K562 (cell line): ENCODE measurements at regions not wholly inside any gene's neighbourhood (a gene's known extent, or its start where the extent isn't known, plus 50 kb on each side); places are given as distances from the start of the nearest gene placed in this dataset.

Experiments used
- DDX20 ChIP-seq: fragments of 450-650 bp; IDR thresholded peaks from 2 replicates; pipeline ENCODE4 v1.6.1; 2016; ENCODE audit warnings: missing genetic modification characterization, low read depth, mild to moderate bottlenecking, missing compliant biosample characterization, moderate library complexity
- HOXB6 ChIP-seq: fragments of 250-450 bp; sonication (Bioruptor Pico); IDR thresholded peaks from 2 replicates; pipeline ENCODE4 v1.5.1; 2022; ENCODE audit warnings: mild to moderate bottlenecking, borderline replicate concordance
- OTX1 ChIP-seq: fragments of 450-650 bp; formaldehyde crosslinking; IDR thresholded peaks from 2 replicates; pipeline ENCODE4 v1.4.0; 2022; ENCODE audit warnings: mild to moderate bottlenecking
- SRSF1 ChIP-seq: fragments of 200-400 bp; formaldehyde crosslinking; IDR thresholded peaks from 2 replicates; pipeline ENCODE4 v1.6.1; 2017; ENCODE audit warnings: mild to moderate bottlenecking, low read depth, low read length, moderate library complexity
- ZEB2 ChIP-seq: fragments of 450-650 bp; IDR thresholded peaks from 2 replicates; pipeline ENCODE4 v1.6.1; 2016
- ZNF174 ChIP-seq: fragments of 250-450 bp; sonication (Bioruptor Pico); IDR thresholded peaks from 2 replicates; pipeline ENCODE4 v1.4.0; 2020; ENCODE audit warnings: mild to moderate bottlenecking
- ZNF75A ChIP-seq: fragments of 450-650 bp; formaldehyde crosslinking; IDR thresholded peaks from 2 replicates; pipeline ENCODE4 v1.4.0; 2020; ENCODE audit warnings: mild to moderate bottlenecking
- TF ChIP-seq, protein P1 (sequence below): sonication (generic); formaldehyde crosslinking; IDR thresholded peaks from 2 replicates; pipeline ENCODE4 v1.8.0; 2023; ENCODE audit warnings: missing genetic modification reagents, mild to moderate bottlenecking, borderline replicate concordance
- TF ChIP-seq, protein P2 (sequence below): IDR thresholded peaks from 2 replicates; pipeline ENCODE4 v1.6.1; 2016; ENCODE audit warnings: missing genetic modification characterization, missing compliant biosample characterization

DNA sequence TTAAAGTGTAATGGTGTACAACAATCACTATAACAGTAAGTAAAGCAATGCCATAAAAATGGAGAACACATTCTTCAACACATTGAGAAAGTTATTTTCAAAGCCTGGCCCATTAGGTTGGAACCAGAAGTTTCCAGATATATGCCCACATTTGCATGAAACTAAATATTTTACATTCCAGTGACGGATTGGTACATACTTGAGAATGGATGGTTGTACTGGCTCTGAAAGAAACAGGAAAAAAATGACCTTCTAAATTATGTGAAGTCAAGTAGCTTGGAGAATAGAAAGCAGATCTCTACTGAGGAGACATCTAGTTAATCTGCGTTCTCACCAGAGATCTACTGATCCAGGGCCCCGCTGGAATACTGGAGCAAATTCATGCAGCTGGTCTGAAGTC lies 1037.0 kb downstream of the NR2F1-AS1 start (continued):
- TF ChIP-seq, protein P1, sequence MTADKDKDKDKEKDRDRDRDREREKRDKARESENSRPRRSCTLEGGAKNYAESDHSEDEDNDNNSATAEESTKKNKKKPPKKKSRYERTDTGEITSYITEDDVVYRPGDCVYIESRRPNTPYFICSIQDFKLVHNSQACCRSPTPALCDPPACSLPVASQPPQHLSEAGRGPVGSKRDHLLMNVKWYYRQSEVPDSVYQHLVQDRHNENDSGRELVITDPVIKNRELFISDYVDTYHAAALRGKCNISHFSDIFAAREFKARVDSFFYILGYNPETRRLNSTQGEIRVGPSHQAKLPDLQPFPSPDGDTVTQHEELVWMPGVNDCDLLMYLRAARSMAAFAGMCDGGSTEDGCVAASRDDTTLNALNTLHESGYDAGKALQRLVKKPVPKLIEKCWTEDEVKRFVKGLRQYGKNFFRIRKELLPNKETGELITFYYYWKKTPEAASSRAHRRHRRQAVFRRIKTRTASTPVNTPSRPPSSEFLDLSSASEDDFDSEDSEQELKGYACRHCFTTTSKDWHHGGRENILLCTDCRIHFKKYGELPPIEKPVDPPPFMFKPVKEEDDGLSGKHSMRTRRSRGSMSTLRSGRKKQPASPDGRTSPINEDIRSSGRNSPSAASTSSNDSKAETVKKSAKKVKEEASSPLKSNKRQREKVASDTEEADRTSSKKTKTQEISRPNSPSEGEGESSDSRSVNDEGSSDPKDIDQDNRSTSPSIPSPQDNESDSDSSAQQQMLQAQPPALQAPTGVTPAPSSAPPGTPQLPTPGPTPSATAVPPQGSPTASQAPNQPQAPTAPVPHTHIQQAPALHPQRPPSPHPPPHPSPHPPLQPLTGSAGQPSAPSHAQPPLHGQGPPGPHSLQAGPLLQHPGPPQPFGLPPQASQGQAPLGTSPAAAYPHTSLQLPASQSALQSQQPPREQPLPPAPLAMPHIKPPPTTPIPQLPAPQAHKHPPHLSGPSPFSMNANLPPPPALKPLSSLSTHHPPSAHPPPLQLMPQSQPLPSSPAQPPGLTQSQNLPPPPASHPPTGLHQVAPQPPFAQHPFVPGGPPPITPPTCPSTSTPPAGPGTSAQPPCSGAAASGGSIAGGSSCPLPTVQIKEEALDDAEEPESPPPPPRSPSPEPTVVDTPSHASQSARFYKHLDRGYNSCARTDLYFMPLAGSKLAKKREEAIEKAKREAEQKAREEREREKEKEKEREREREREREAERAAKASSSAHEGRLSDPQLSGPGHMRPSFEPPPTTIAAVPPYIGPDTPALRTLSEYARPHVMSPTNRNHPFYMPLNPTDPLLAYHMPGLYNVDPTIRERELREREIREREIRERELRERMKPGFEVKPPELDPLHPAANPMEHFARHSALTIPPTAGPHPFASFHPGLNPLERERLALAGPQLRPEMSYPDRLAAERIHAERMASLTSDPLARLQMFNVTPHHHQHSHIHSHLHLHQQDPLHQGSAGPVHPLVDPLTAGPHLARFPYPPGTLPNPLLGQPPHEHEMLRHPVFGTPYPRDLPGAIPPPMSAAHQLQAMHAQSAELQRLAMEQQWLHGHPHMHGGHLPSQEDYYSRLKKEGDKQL (CRISPR knock-in tag), result no peak
- TF ChIP-seq SRSF1 (no peak), OTX1 (CRISPR knock-in tag) (no peak), ZNF174 (no peak), ZEB2 (no peak), HOXB6 (CRISPR knock-in tag) (no peak), DDX20 (no peak), ZNF75A (CRISPR knock-in tag) (no peak)
- TF ChIP-seq, protein P2, sequence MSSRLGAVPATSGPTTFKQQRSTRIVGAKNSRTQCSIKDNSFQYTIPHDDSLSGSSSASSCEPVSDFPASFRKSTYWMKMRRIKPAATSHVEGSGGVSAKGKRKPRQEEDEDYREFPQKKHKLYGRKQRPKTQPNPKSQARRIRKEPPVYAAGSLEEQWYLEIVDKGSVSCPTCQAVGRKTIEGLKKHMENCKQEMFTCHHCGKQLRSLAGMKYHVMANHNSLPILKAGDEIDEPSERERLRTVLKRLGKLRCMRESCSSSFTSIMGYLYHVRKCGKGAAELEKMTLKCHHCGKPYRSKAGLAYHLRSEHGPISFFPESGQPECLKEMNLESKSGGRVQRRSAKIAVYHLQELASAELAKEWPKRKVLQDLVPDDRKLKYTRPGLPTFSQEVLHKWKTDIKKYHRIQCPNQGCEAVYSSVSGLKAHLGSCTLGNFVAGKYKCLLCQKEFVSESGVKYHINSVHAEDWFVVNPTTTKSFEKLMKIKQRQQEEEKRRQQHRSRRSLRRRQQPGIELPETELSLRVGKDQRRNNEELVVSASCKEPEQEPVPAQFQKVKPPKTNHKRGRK (tag), result no peak
- TF ChIP-seq, all 486 proteins: peak for 0
